RWPE1 (cell line): ENCODE measurements at regions not wholly inside any gene's neighbourhood (a gene's known extent, or its start where the extent isn't known, plus 50 kb on each side); places are given as distances from the start of the nearest gene placed in this dataset.

ENCODE experiments used
- CTCF ChIA-PET: fragments of 350-600 bp; sonication (Branson Sonifier 250); formaldehyde crosslinking; extraction: SDS; loops from one replicate; lab custom pipeline; 2021; lab: Yijun Ruan, JAX
- POLR2A ChIA-PET: fragments of 400-600 bp; formaldehyde crosslinking; extraction: SDS; loops from one replicate; lab custom pipeline; 2020; ENCODE audit warnings: antibody characterized with exemption; ENCODE audit not compliant: low non-redundant PET; lab: Yijun Ruan, JAX
- DNase-seq: peaks from one replicate; pipeline ENCODE4 v3.0.0; 2012; ENCODE audit warnings: low spot score
- H3K27ac ChIP-seq: fragments of 450-650 bp; 2 replicates; pipeline ENCODE4 v1.5.1; 2017
- TF ChIP-seq, protein P1 (sequence below): fragments of 450-650 bp; conservative IDR thresholded peaks from 2 replicates; pipeline ENCODE4 v1.5.1; 2017; ENCODE audit warnings: low read depth, mild to moderate bottlenecking

DNA sequence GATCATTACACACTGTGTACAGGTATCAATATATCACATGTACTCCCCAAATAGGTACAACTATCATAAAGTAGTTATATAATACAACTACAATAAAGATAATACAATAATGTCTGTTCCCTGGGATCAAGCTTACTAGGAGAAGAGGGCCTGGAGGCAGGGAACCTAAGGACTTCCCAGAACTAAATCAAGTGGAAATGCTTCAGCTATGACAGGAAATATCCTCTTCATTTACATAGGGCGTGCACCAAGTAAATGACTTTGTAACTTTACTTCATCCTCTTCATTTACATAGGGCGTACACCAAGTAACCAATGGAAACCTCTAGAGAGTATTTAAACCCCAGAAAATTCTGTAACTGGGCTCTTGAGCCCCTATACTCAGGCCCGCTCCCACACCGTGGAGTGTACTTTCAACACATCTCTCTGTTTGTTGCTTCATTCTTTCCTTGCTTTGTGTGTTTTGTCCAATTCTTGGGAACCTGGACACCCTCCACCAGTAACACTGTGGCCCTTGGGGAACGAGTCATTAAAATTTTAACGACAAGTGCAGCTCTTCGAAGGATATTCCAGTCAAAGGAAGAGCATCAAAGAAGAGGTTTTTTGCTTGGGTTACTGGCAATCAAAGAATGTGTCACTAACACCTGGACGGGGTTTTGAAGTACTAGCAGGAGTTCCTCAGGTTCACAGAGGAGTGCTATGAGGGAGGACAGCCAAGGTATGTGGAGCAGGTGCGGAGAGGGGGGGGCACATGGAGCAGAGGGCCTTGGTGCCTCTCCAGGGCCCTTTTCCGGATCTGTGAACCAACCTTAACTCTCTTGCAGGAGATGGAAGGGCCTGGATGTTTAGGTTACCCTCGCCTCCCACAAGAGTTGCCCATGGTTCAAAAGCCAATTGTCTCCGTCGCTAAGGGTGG, 106.6 kb upstream of the DAP start:
- DNase-seq = no peak
- ChIA-PET CTCF (interaction anchor here (1.2 kb wide), 1 partner anchor 9 kb away, joined by 4 read pairs; no protein-coding TSS in a partner anchor), POLR2A (no interaction called here)
- no peak overlapping the region for H3K27ac ChIP-seq
- TF ChIP-seq, protein P1, sequence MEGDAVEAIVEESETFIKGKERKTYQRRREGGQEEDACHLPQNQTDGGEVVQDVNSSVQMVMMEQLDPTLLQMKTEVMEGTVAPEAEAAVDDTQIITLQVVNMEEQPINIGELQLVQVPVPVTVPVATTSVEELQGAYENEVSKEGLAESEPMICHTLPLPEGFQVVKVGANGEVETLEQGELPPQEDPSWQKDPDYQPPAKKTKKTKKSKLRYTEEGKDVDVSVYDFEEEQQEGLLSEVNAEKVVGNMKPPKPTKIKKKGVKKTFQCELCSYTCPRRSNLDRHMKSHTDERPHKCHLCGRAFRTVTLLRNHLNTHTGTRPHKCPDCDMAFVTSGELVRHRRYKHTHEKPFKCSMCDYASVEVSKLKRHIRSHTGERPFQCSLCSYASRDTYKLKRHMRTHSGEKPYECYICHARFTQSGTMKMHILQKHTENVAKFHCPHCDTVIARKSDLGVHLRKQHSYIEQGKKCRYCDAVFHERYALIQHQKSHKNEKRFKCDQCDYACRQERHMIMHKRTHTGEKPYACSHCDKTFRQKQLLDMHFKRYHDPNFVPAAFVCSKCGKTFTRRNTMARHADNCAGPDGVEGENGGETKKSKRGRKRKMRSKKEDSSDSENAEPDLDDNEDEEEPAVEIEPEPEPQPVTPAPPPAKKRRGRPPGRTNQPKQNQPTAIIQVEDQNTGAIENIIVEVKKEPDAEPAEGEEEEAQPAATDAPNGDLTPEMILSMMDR = no peak

DNA sequence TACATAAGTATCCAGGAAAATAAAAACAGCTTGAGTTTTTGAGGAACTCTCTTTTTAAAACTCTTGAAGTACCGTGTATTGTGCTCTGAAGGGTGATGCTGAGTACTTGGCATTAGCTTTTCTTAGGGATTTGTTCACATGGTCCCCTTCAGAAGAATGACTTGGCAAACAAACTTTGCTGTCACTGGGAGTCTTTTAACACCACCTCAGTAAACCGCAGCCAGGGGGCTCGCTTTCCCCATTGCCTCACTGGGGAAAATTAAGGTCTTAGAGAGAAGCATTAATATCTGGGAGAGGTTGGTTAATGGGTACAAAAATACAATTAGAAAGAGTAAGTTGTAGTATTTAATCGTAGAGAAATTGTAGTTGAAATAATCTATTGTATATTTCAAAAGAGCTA, 105.9 kb upstream of the DAP start:
- POLR2A ChIA-PET = no interaction called here
- no peak for DNase-seq
- CTCF ChIA-PET = interaction anchor here (1.2 kb wide), 1 partner anchor 9 kb away, joined by 4 read pairs; no protein-coding TSS in a partner anchor
- no peak overlapping the region for H3K27ac ChIP-seq
- TF ChIP-seq, protein P1 = no peak

DNA sequence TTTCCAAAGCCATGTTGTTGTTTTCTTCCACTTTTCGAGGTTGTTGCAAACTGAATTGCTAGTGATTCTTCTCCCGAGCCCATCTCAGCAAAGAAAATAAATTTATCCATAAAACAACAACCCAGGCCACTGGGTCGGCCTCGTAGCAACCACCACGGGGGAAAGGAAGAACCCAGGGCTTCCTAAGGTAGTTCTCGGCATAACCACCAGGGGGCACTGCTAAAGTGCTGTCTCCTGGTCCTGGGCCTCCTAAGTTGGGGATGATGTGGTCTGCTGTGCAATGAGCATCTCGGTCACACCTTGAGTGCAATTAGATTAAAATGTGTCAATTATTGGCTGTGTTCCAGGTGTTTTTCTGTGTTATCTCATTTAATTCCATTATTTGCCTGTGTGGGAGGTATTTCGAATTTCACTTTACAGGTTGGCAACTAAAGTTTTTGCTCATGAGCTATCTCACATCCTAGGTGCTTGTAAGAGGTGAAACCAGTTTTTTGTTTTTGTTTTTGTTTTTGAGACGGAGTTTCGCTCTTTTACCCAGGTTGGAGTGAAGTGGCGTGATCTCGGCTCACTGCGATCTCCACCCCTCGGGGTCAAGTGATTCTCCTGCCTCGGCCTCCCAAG, 102.8 kb upstream of the DAP start:
- H3K27ac ChIP-seq = no peak overlapping the region
- CTCF ChIA-PET = interaction anchor here (0.6 to 0.8 kb wide), 4 partner anchors 32 to 1877 kb away, joined by 3 to 4 read pairs (median 3); no protein-coding TSS in a partner anchor
- peak; percentile 59 for DNase-seq
- TF ChIP-seq, protein P1 = peak; percentile 67
- POLR2A ChIA-PET = no interaction called here

DNA sequence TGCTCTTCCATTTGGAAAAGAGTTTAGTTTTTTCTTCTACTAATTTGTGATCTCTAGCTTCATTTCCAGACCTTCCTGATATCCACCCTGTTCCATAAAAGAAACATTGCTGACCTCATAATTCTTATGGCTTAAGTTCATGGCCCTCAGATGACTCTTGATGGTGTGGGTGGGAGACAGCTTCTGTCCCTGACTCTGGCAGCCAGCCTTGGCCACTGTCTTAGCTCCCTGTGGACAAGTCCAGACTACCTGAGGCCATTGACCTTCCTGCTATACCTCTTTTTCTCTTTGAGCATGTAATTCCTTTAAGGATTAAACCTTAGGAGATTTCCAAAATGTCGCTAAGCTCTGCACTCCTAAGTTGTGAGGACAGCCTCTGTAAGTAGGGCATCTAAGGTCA, 101.1 kb upstream of the DAP start:
- ChIA-PET POLR2A (no interaction called here), CTCF (no interaction called here)
- no peak overlapping the region for H3K27ac ChIP-seq
- TF ChIP-seq, protein P1 = no peak
- DNase-seq = no peak

DNA sequence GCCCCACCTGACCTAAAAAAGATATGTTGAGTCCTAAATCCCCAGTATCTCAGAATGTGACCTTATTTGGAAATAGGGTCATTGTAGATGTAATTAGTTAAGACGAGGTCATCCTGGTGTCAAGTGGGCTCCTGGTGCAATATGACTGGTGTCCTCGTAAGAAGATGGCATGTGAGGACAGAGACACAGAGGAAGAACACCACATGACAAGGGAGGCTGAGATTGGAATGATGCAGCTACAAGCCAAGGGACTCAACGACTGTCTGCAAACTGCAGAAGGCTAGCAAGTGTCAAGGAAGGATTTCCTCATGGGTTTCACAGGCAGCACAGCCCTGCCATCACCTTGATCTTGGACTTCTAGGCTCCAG, 100.4 kb upstream of the DAP start:
- POLR2A ChIA-PET = no interaction called here
- CTCF ChIA-PET = no interaction called here
- TF ChIP-seq, protein P1 = no peak
- no peak for DNase-seq
- H3K27ac ChIP-seq = no peak overlapping the region

DNA sequence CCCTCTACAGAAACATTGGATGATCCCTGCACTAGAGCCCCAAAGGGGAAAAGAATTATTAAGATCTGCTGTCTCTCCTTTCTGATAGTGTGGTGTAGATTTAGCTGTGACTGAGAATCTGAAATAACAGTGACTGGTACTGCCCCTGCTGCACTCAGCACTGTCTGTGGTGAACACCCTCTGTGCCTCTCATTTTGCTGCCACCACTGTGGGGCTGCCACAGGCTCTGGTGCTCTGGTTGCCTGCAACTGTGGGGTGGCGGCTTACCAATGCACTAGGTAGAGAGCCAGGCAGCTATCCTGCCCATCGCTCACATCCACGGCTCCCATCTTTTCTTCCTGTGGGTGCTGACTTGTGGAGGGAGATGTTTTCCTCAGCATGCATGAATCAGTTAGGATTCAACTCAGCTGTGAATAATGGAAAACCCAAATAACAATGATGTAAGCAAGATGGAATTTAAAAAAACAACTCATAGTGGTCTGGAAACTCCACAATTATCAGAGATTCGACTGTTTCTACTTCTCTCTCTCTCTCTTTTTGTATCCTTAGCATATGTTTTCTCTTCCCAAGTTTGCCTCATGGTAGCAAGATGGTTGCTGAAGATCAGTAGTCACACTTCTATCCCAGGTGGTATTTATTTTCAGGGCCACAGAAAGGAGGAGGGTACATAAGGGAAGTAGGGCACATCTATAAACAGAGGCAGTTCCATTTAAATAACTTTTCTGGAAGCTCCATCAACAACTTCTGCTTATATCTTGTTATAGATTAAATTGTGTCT, 99.8 kb upstream of the DAP start:
- no peak overlapping the region for H3K27ac ChIP-seq
- ChIA-PET POLR2A (no interaction called here), CTCF (interaction anchor here (0.7 kb wide), 1 partner anchor 24 kb away, joined by 7 read pairs; no protein-coding TSS in a partner anchor)
- DNase-seq = no peak
- TF ChIP-seq, protein P1 = no peak
